GM21381 (cell line): ENCODE measurements at regions not wholly inside any gene's neighbourhood (a gene's known extent, or its start where the extent isn't known, plus 50 kb on each side); places are given as distances from the start of the nearest gene placed in this dataset.

Experiments
- ATAC-seq: cut with Tn5 transposase; IDR thresholded peaks from one replicate; pipeline ENCODE4 v1.9.1; 2021; ENCODE audit warnings: mild to moderate bottlenecking, moderate library complexity; ENCODE audit not compliant: unreplicated experiment

- ATAC-seq: no peak
Observed at GRCh38 chr3:44072601-44073540, 168.8 kb upstream of the TOPAZ1 start.

- ATAC-seq: no peak
Observed at GRCh38 chr3:44074181-44074580, 167.5 kb upstream of the TOPAZ1 start.

GRCh38 chr3:44076221-44076829, 165.4 kb upstream of the TOPAZ1 start:
- ATAC-seq: no peak

GRCh38 chr3:44077267-44077666, 164.4 kb upstream of the TOPAZ1 start:
- ATAC-seq: no peak

GRCh38 chr3:44078863-44079262, 162.8 kb upstream of the TOPAZ1 start:
- no peak for ATAC-seq

GRCh38 chr3:44079916-44080315, 161.8 kb upstream of the TOPAZ1 start:
- ATAC-seq: no peak

- ATAC-seq: no peak
Observed at GRCh38 chr3:44080474-44081072, 161.1 kb upstream of the TOPAZ1 start.

- ATAC-seq: no peak
Observed at GRCh38 chr3:44090036-44090435, 151.7 kb upstream of the TOPAZ1 start.

- ATAC-seq: no peak
Observed at GRCh38 chr3:44092497-44092896, 149.2 kb upstream of the TOPAZ1 start.

GRCh38 chr3:44093531-44093930, 148.2 kb upstream of the TOPAZ1 start:
- no peak for ATAC-seq

GRCh38 chr3:44098656-44099415, 142.8 kb upstream of the TOPAZ1 start:
- no peak for ATAC-seq

- no peak for ATAC-seq
Observed at GRCh38 chr3:44099566-44100297, 142.0 kb upstream of the TOPAZ1 start.

GRCh38 chr3:44100298-44100695, 141.4 kb upstream of the TOPAZ1 start:
- no peak for ATAC-seq

- ATAC-seq: no peak
Observed at GRCh38 chr3:44104043-44104442, 137.6 kb upstream of the TOPAZ1 start.

GRCh38 chr3:44104668-44105321, 136.9 kb upstream of the TOPAZ1 start:
- peak; percentile 91 for ATAC-seq

- ATAC-seq: peak; percentile 10
Observed at GRCh38 chr3:44105571-44105970, 136.1 kb upstream of the TOPAZ1 start.

GRCh38 chr3:44106756-44107155, 134.9 kb upstream of the TOPAZ1 start:
- no peak for ATAC-seq

GRCh38 chr3:44108481-44108880, 133.2 kb upstream of the TOPAZ1 start:
- ATAC-seq: no peak

- no peak for ATAC-seq
Observed at GRCh38 chr3:44109771-44110361, 131.8 kb upstream of the TOPAZ1 start.

- ATAC-seq: no peak
Observed at GRCh38 chr3:44110648-44111047, 131.0 kb upstream of the TOPAZ1 start.
